ENCODE measurements at regions not wholly inside any gene's neighbourhood (a gene's known extent, or its start where the extent isn't known, plus 50 kb on each side); places are given as distances from the start of the nearest gene placed in this dataset.
A peak's percentile ranks its signal among the peaks of the same experiment; 100 is the strongest.

GRCh38 chr18:25538175-25538922 lies 186.4 kb upstream of the ZNF521 start:
- H3K27ac ChIP-seq (ENCODE audit: low read depth, low read length, poor library complexity, severe bottlenecking), result no peak overlapping the region
- 0 out of 2 replicates have a peak, but pooled peaks cover 5% of the 10 kb centered on the region for H3F3A ChIP-seq (ENCODE audit: insufficient read depth, low read length)
- no peaks in the 10 kb centered on the region for H4K20me1 ChIP-seq (ENCODE audit: insufficient read depth, low read length)
- TF ChIP-seq EZH2 (IDR thresholded peaks at IDR 0.05; ENCODE audit: borderline replicate concordance, low read length) (no peak), CTCF (IDR thresholded peaks at IDR 0.05; ENCODE audit: low read length) (no peak)
- no peaks in the 10 kb centered on the region for H3K79me2 ChIP-seq (ENCODE audit: insufficient read depth, low read length)
- H3K4me3 ChIP-seq (ENCODE audit: low read depth, low read length, poor library complexity, severe bottlenecking), result no peak overlapping the region
- H3K9ac ChIP-seq (ENCODE audit: low read length), result no peak overlapping the region
- peaks cover 58% of the 10 kb centered on the region for H3K4me1 ChIP-seq (ENCODE audit: insufficient read depth, low read length, severe bottlenecking)
- no peaks in the 10 kb centered on the region for H3K27me3 ChIP-seq (ENCODE audit: insufficient read depth, low read length)
- H2AFZ ChIP-seq (ENCODE audit: low read length), result no peak overlapping the region
- peaks cover 9% of the 10 kb centered on the region for H3K36me3 ChIP-seq (ENCODE audit: insufficient read depth, low read length)
- H3K4me2 ChIP-seq (ENCODE audit: low read length), result no peak overlapping the region
- H3K9me2 ChIP-seq (ENCODE audit: low read depth, low read length), result no peaks in the 10 kb centered on the region
- H3K9me3 ChIP-seq (ENCODE audit: low read length), result peaks cover 8% of the 10 kb centered on the region

GRCh38 chr18:25535495-25535894 lies 183.5 kb upstream of the ZNF521 start:
- Histone ChIP-seq H3F3A (ENCODE audit: insufficient read depth, low read length) (0 out of 2 replicates have a peak, but pooled peaks cover 10% of the 10 kb centered on the region), H3K9ac (ENCODE audit: low read length) (peak overlapping the region; percentile 6; the same call in 1 of the 2 replicates), H3K9me3 (ENCODE audit: low read length) (peaks cover 17% of the 10 kb centered on the region), H3K79me2 (ENCODE audit: insufficient read depth, low read length) (no peaks in the 10 kb centered on the region), H3K27ac (ENCODE audit: low read depth, low read length, poor library complexity, severe bottlenecking) (peak overlapping the region; percentile 90), H3K4me3 (ENCODE audit: low read depth, low read length, poor library complexity, severe bottlenecking) (no peak overlapping the region), H3K4me2 (ENCODE audit: low read length) (peak overlapping the region; percentile 19; the same call in 1 of the 2 replicates), H3K36me3 (ENCODE audit: insufficient read depth, low read length) (peaks cover 14% of the 10 kb centered on the region), H2AFZ (ENCODE audit: low read length) (0 out of 2 replicates have a peak overlapping the region, but pooled peaks have one; percentile 13), H4K20me1 (ENCODE audit: insufficient read depth, low read length) (no peaks in the 10 kb centered on the region), H3K27me3 (ENCODE audit: insufficient read depth, low read length) (no peaks in the 10 kb centered on the region), H3K9me2 (ENCODE audit: low read depth, low read length) (no peaks in the 10 kb centered on the region), H3K4me1 (ENCODE audit: insufficient read depth, low read length, severe bottlenecking) (peaks cover 45% of the 10 kb centered on the region)
- TF ChIP-seq CTCF (IDR thresholded peaks at IDR 0.05; ENCODE audit: low read length) (no peak), EZH2 (IDR thresholded peaks at IDR 0.05; ENCODE audit: borderline replicate concordance, low read length) (no peak)

GRCh38 chr18:25534401-25534800 lies 182.4 kb upstream of the ZNF521 start:
- 0 out of 2 replicates have a peak, but pooled peaks cover 10% of the 10 kb centered on the region for H3F3A ChIP-seq (ENCODE audit: insufficient read depth, low read length)

More at GRCh38 chr18:25534401-25534800, 182.4 kb upstream of the ZNF521 start:
- H3K36me3 ChIP-seq (ENCODE audit: insufficient read depth, low read length), result peaks cover 14% of the 10 kb centered on the region
- no peaks in the 10 kb centered on the region for H3K79me2 ChIP-seq (ENCODE audit: insufficient read depth, low read length)
- H3K4me3 ChIP-seq (ENCODE audit: low read depth, low read length, poor library complexity, severe bottlenecking), result no peak overlapping the region
- peak overlapping the region; percentile 90 for H3K27ac ChIP-seq (ENCODE audit: low read depth, low read length, poor library complexity, severe bottlenecking)
- TF ChIP-seq CTCF (IDR thresholded peaks at IDR 0.05; ENCODE audit: low read length) (no peak), EZH2 (IDR thresholded peaks at IDR 0.05; ENCODE audit: borderline replicate concordance, low read length) (no peak)
- peaks cover 17% of the 10 kb centered on the region for H3K9me3 ChIP-seq (ENCODE audit: low read length)
- no peaks in the 10 kb centered on the region for H3K9me2 ChIP-seq (ENCODE audit: low read depth, low read length)
- peaks cover 48% of the 10 kb centered on the region for H3K4me1 ChIP-seq (ENCODE audit: insufficient read depth, low read length, severe bottlenecking)
- no peaks in the 10 kb centered on the region for H3K27me3 ChIP-seq (ENCODE audit: insufficient read depth, low read length)
- no peaks in the 10 kb centered on the region for H4K20me1 ChIP-seq (ENCODE audit: insufficient read depth, low read length)
- no peak overlapping the region for H3K9ac ChIP-seq (ENCODE audit: low read length)
- H2AFZ ChIP-seq (ENCODE audit: low read length), result no peak overlapping the region
- no peak overlapping the region for H3K4me2 ChIP-seq (ENCODE audit: low read length)

Data from OCI-LY1 (cell line).